T1000 (cell line): ENCODE measurements at regions not wholly inside any gene's neighbourhood (a gene's known extent, or its start where the extent isn't known, plus 50 kb on each side); places are given as distances from the start of the nearest gene placed in this dataset.

Source experiments
- DNase-seq: peaks from one replicate; lab custom pipeline; 2025; ENCODE audit warnings: mixed read lengths; lab: John Stamatoyannopoulos, UW

GRCh38 chr14:101025696-101026095 lies 122.2 kb upstream of the RTL1 start:
- no peak for DNase-seq

DNA sequence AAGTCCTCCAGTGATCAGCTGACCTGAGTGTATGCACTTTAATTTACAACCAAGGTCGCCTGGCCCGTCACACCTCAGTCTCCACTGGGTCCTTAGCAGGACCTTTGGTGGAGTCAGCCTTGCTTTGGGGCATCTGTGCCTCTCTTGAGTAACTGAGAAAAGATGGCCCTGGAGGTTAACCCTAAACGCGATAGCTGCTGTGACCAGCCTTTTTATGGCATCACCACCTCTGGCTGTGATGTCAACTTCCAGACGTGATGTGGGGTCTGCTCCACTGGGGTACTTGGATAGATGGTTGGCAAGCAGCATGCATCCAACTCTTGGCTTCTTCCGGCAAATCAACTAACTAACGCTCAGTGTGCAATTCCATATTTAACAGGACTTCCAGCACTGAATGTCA lies 122.8 kb upstream of the RTL1 start:
- DNase-seq = no peak

- no peak for DNase-seq
These were observed 123.8 kb upstream of the RTL1 start for GRCh38 chr14:101027291-101027690.

- DNase-seq = no peak
These were observed 124.4 kb upstream of the RTL1 start for GRCh38 chr14:101027966-101028365.

GRCh38 chr14:101028971-101029667 lies 125.6 kb upstream of the RTL1 start:
- no peak for DNase-seq

- no peak for DNase-seq
These were observed 126.3 kb upstream of the RTL1 start for GRCh38 chr14:101029668-101030290.

- DNase-seq = no peak
These were observed 127.1 kb upstream of the RTL1 start for GRCh38 chr14:101030586-101030985.

GRCh38 chr14:101031186-101031585 lies 127.7 kb upstream of the RTL1 start:
- no peak for DNase-seq

DNA sequence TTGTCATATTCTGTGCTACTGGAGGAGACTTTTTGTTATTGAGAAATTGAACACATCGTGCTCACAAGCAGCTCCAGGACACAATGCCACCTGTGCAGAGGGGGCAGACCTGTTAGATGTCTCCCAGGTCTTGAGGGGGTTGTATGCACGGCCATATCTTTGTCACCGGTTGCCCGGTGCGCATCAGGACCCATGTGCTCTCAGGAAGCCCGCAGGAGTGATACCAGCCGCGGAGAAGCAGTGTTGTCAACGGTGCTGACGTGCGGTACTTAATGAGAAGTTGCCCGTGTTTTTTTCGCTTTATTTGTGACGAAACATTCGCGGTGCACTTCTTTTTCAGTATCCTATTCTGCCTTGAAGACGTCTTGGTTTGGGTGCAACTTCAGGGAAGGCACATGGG lies 128.2 kb upstream of the RTL1 start:
- no peak for DNase-seq

DNA sequence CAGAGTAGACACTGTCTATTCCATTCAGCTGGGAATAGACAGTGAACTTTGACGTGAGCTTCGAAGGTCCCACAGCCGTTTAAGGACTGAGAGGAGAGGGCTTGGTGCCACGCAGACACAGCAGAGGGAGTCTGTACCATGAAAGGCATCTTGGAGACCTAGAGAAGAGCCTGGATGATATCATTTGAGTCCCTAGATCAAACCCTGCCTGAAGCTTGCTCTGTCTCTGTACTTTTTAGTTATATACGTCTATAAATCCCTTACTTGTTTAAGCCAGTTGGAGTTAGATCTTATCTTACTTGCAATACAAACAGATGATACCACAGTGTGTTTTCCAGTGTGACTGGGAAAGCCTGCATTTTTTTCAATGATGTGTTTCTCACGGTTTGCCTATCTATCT lies 128.9 kb upstream of the RTL1 start:
- DNase-seq = no peak

DNA sequence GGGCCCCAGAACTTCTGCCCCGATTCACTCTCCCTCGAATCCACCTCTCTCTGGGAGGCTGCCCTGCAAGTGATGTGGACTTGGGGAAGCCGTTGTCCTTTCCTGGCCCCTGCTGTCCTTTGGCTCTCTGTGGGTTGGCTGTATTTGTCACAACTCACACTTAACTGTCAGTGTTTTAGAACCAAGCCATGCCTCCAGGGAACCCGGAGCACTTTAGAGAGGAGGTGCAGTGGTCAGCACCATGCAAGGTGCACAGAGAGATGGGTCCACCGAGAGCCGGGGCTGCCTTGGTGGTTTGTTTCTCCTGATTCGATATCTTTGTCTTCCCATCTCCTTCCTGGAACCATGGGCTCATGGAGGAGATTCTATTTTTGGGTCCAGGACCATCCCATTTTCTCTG lies 129.5 kb upstream of the RTL1 start:
- no peak for DNase-seq

GRCh38 chr14:101033446-101034165 lies 130.1 kb upstream of the RTL1 start:
- DNase-seq = no peak

GRCh38 chr14:101034986-101035385 lies 131.5 kb upstream of the RTL1 start:
- DNase-seq = no peak

DNA sequence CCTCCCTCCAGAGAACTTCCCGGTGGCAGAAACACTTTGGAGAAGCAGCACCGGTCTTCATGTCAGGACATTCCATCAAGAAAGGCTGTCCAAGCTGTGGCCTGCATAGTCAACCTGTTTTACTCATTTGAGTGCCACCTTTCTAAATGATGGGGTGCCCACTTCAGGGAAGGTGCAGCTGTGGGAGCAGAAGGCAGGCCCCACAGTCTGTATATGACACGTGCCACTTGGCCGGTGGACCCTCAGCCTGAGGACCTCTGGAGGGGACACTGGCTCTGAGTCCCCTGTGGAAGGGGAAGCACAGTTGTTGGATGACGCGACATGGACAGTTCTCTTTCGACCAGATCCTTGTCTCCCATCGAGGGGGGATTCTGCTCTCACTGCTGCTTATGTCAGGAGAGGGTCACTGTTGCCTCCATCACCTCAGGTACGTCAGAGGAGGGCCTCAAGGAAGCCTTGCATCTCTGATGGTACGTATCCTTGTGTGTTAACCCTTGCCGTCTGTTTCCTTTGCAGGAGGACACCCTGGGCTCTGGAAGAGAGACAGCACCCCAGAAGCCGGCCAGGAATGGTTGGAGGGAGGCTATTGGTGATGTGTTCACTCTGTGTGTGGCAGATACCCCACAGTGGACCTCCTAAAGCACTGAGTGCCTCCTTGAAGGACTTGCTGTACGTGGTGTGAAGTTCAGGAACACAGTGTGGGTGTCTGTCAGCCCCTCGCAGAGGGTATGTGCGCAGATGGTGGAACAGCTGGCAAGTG lies 132.1 kb upstream of the RTL1 start:
- DNase-seq = no peak

DNA sequence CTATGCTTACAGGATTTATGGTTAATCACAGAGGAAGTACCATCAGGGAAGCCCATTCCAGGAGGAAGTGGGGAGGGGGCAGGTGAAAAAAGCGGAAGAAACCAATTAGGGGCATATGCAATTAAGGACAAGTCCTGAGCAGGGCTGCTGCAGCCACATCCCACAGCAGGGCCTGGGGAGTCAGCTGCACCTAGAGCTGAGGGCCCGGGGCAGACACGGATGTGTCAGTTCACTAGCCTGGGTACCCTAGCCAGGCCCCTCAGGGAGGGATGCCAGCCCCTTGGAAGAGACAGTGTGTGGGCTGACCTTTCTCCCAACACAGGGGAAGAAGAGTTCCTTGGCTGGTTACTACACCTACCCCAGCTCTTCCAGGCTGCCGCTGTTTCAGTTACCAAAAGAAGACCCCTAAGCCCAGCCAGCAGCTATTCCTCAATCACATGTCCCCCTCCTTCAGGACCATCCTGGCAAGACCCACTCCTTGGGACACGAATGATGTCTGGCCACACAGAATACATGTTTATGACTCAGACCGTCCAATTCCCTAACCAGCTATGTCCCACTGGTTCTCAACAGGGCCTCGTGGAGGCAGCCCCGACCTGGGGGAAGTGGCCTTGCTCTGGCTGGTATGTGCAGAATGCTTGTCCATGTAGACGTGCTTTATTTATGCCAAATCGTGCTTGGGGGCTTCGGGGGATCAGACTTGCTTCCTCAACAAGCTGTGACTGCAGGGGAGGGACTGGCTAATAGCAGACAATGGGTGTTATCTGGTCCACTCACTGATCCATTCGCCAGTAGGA lies 133.7 kb upstream of the RTL1 start:
- no peak for DNase-seq

DNA sequence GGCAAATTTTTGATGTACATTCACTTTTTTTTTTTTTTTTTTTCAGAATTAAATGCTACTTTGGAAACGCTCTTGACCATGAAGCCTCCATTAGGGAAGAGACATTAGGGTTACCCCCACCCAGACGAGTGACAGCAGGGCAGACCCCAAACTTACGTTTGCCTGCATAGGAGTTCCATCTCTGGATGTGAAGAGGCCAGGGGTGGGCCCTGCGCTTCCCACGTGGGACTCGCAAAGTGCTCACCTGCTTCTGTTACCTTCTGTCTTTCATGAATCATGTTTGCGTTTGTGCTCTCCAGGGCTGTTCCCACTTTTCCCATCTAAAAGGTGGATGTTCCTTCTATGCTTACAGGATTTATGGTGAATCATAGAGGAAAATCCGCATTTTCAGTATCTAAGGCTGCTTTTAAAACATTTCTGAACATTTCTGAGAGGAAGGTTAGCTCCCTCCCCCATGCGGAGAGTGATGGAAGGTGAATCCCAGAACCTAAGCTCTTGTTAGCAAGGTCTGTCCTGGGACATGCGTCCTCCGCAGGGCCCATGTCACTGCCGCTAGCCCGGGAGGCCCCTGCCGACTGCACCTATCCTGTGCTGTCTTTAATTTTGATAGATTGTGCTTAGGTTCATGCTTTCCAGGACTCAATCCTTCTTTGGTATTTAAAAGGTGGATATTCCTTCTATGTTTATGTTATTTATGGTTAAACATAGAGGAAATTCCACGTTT lies 135.7 kb upstream of the RTL1 start:
- DNase-seq = no peak

GRCh38 chr14:101039755-101040138 lies 136.2 kb upstream of the RTL1 start:
- DNase-seq = no peak

DNA sequence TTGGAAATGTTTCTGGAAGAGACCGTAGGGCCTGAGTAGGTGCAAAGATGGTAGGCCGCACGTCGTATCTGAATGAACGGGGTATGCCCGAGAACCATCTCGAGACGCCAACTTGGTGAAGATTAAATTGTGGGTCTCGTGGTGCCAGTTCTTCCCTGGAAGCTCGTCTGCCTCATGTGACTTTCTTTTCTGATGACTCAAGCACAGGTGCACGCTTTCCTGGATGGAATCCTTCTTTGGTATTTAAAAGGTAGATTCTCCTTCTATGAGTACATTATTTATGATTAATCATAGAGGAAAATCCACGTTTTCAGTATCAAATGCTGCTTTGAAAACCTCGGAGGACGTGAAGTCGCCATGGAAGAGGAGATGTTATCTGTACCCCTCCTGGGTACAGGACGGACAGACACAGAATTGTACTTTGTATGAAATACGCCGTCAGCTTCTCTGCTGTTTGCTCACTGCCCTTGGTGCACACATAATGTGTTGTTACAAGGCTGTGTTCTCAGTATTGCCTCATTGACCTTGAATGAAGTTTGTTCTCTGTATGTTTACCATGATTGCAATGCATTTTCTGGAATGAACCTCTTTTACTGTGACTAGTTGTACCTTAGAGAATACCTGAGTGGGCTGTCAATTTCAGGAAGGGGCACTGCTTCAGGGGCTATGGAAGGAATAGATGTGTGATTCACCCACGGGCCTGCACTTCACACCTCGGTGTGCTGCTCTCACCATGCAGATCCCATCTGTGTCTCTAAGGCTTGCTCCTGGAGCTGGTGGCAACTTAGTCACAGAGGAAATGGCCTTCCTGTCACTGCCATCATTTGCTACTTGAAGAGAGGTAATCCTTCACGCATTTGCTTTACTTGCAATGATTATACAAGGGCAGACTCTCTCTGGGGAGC lies 137.3 kb upstream of the RTL1 start:
- DNase-seq = no peak

DNA sequence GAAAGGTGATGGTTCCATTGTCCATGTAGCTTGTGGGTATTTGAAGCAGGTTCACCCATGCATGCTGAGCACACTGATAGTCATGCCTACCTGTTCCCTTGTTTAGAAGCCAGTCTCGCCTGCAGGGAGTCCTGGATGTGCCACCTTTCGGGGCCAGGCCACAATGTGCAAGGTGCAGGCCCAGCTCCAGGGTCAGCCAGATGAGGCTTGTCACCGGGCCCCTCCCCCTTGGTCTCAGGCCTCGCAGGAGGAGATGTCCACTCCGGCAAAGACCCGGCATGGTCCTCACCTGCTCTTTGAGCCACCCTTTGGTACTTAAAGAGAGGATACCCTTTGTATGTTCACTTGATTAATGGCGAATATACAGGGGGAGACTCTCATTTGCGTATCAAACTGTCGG lies 140.4 kb upstream of the RTL1 start:
- DNase-seq = no peak

DNA sequence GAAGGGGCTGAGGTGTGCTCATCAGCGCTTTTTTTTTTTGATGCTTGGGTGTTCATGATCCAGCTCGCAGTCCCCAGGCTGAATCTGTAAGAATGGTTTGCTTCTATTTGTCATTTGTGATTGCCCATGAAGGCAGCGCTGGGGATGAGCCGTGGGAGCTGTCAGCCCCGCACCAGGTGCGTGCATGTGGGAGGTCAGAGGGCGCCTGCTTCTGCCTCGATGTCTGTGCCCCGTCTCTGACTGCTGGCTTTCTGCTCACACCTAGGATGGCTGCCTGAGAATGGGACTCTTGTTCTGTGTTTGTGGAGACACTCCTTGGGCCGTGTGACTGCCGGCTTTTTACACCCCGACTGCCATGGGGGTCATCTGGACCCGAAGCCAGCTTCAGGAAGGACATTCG lies 141.2 kb upstream of the RTL1 start:
- DNase-seq = no peak
